Suprapubic skin (tissue), 4 donors: ENCODE measurements at regions not wholly inside any gene's neighbourhood (a gene's known extent, or its start where the extent isn't known, plus 50 kb on each side); places are given as distances from the start of the nearest gene placed in this dataset.
A peak's percentile ranks its signal among the peaks of the same experiment; 100 is the strongest.

ENCODE experiments used
- DNase-seq, 2 donors: peaks; one replicate each; pipeline ENCODE4 v3.0.0-alpha.2; 2019; ENCODE audit warnings: low spot score in 2 of 2
- H3K27ac ChIP-seq: fragments of 200-600 bp; sonication (generic); one replicate; pipeline ENCODE4 v1.5.1; 2019
- H3K27me3 ChIP-seq: fragments of 200-600 bp; sonication (generic); one replicate; pipeline ENCODE4 v1.5.1; 2019
- H3K36me3 ChIP-seq: fragments of 200-600 bp; sonication (generic); one replicate; pipeline ENCODE4 v1.5.1; 2019
- H3K4me1 ChIP-seq: fragments of 200-600 bp; sonication (generic); one replicate; pipeline ENCODE4 v1.5.1; 2019
- H3K4me3 ChIP-seq: fragments of 200-600 bp; sonication (generic); one replicate; pipeline ENCODE4 v1.5.1; 2019; ENCODE audit warnings: mild to moderate bottlenecking
- H3K9me3 ChIP-seq: fragments of 200-600 bp; sonication (generic); one replicate; pipeline ENCODE4 v1.5.1; 2019
- EP300 ChIP-seq: sonication (generic); formaldehyde crosslinking; IDR thresholded peaks from one replicate; pipeline ENCODE4 v1.6.1; 2017; ENCODE audit warnings: antibody characterized with exemption
- POLR2A ChIP-seq, 2 donors: fragments of 450-650 bp; IDR thresholded peaks; one replicate each; pipeline ENCODE4 v1.6.1; 2017; ENCODE audit warnings: antibody characterized with exemption in 2 of 2, mild to moderate bottlenecking in 2 of 2, moderate library complexity in 2 of 2
- POLR2AphosphoS5 ChIP-seq, 3 donors: sonication (generic); formaldehyde crosslinking; IDR thresholded peaks; one replicate each; pipeline ENCODE4 v1.6.1; 2017; ENCODE audit warnings: antibody characterized with exemption in 3 of 3
- WGBS: methylation state at CpG from one replicate; pipeline ENCODE4 v1.1.5; 2018; 5-methylcytosine and 5-hydroxymethylcytosine counted together
- TF ChIP-seq, protein P1 (sequence below), 2 donors: fragments of 200-600 bp in 1 of 2; fragments of 450-650 bp in 1 of 2; sonication (generic) in 1 of 2; IDR thresholded peaks; one replicate each; pipeline ENCODE4 v1.5.1; 2016 to 2019; ENCODE audit warnings: antibody characterized with exemption in 2 of 2, mild to moderate bottlenecking in 1 of 2, moderate library complexity in 1 of 2

- H3K4me1 ChIP-seq, result peaks cover 15% of the 10 kb centered on the region
- TF ChIP-seq EP300 (no peak), POLR2A (IDR thresholded peaks at IDR 0.05) (no peak), POLR2AphosphoS5 (IDR thresholded peaks at IDR 0.05) (no peak)
- TF ChIP-seq, protein P1, sequence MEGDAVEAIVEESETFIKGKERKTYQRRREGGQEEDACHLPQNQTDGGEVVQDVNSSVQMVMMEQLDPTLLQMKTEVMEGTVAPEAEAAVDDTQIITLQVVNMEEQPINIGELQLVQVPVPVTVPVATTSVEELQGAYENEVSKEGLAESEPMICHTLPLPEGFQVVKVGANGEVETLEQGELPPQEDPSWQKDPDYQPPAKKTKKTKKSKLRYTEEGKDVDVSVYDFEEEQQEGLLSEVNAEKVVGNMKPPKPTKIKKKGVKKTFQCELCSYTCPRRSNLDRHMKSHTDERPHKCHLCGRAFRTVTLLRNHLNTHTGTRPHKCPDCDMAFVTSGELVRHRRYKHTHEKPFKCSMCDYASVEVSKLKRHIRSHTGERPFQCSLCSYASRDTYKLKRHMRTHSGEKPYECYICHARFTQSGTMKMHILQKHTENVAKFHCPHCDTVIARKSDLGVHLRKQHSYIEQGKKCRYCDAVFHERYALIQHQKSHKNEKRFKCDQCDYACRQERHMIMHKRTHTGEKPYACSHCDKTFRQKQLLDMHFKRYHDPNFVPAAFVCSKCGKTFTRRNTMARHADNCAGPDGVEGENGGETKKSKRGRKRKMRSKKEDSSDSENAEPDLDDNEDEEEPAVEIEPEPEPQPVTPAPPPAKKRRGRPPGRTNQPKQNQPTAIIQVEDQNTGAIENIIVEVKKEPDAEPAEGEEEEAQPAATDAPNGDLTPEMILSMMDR (IDR thresholded peaks at IDR 0.05), result no peak
- no peak for DNase-seq
Observed at GRCh38 chr6:28585335-28585734, 59.7 kb downstream of the GPX5 start.

GRCh38 chr6:28586324-28586723, 60.6 kb downstream of the GPX5 start:
- WGBS, result 55% methylated on average over 7 of the region's 7 CpGs
- Histone ChIP-seq H3K4me1 (peaks cover 15% of the 10 kb centered on the region), H3K27ac (no peak overlapping the region), H3K9me3 (no peaks in the 10 kb centered on the region), H3K27me3 (peaks cover 68% of the 10 kb centered on the region), H3K4me3 (peak overlapping the region; percentile 58), H3K36me3 (no peaks in the 10 kb centered on the region)
- no peak for DNase-seq
- TF ChIP-seq, protein P1 (IDR thresholded peaks at IDR 0.05), result no peak
- TF ChIP-seq POLR2A (IDR thresholded peaks at IDR 0.05) (no peak), EP300 (no peak), POLR2AphosphoS5 (IDR thresholded peaks at IDR 0.05) (no peak)

More at GRCh38 chr6:28585335-28585734, 59.7 kb downstream of the GPX5 start:
- Histone ChIP-seq H3K27me3 (peaks cover 58% of the 10 kb centered on the region), H3K36me3 (no peaks in the 10 kb centered on the region), H3K4me3 (no peak overlapping the region), H3K27ac (no peak overlapping the region), H3K9me3 (no peaks in the 10 kb centered on the region)
- 81% methylated on average over 1 of the region's 1 CpG for WGBS

GRCh38 chr6:28586962-28587745, 61.5 kb downstream of the GPX5 start:
- Histone ChIP-seq H3K27me3 (peaks cover 74% of the 10 kb centered on the region), H3K27ac (no peak overlapping the region), H3K36me3 (no peaks in the 10 kb centered on the region), H3K9me3 (no peaks in the 10 kb centered on the region), H3K4me1 (peaks cover 15% of the 10 kb centered on the region), H3K4me3 (peak overlapping the region; percentile 58)
- 3% methylated on average over 37 of the region's 42 CpGs for WGBS
- TF ChIP-seq, protein P1 (IDR thresholded peaks at IDR 0.05), result no peak
- TF ChIP-seq POLR2A (IDR thresholded peaks at IDR 0.05), result no peak
- no peak for TF ChIP-seq EP300
- no peak for TF ChIP-seq POLR2AphosphoS5 (IDR thresholded peaks at IDR 0.05)
- DNase-seq, result no peak

DNA sequence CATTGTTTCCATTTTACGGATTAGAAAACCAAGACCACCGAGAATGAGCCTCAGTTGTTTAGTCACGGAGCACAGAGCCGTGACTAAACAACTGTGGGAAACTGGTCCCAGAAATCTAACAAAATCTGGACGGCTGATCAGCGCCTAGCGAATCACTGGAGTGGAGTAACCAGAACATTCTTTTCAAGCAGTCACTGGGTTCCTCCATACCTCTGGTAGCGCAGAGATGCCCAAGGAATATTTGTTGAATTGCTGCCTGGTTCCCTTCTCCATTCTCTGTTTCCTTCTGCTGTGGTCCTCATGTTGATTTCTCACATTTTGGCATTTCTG, 62.0 kb downstream of the GPX5 start:
- H3K4me1 ChIP-seq, result peaks cover 15% of the 10 kb centered on the region
- DNase-seq, result no peak
- WGBS, result 21% methylated on average over 8 of the region's 8 CpGs
- H3K27me3 ChIP-seq, result peaks cover 80% of the 10 kb centered on the region
- peak overlapping the region; percentile 58 for H3K4me3 ChIP-seq
- TF ChIP-seq, protein P1 (IDR thresholded peaks at IDR 0.05), result no peak
- TF ChIP-seq POLR2A (IDR thresholded peaks at IDR 0.05), result no peak
- TF ChIP-seq EP300, result no peak
- TF ChIP-seq POLR2AphosphoS5 (IDR thresholded peaks at IDR 0.05), result no peak
- H3K9me3 ChIP-seq, result no peaks in the 10 kb centered on the region
- no peak overlapping the region for H3K27ac ChIP-seq
- H3K36me3 ChIP-seq, result no peaks in the 10 kb centered on the region

- H3K36me3 ChIP-seq, result no peaks in the 10 kb centered on the region
- no peak for TF ChIP-seq POLR2AphosphoS5 (IDR thresholded peaks at IDR 0.05)
- no peak for TF ChIP-seq POLR2A (IDR thresholded peaks at IDR 0.05)
- TF ChIP-seq, protein P1 (IDR thresholded peaks at IDR 0.05), result no peak
- TF ChIP-seq EP300, result no peak
- H3K9me3 ChIP-seq, result no peaks in the 10 kb centered on the region
- H3K4me1 ChIP-seq, result peaks cover 15% of the 10 kb centered on the region
- WGBS, result 88% methylated on average over 3 of the region's 3 CpGs
- no peak overlapping the region for H3K4me3 ChIP-seq
- peaks cover 87% of the 10 kb centered on the region for H3K27me3 ChIP-seq
- no peak overlapping the region for H3K27ac ChIP-seq
- DNase-seq, result no peak
Observed at GRCh38 chr6:28588666-28589065, 63.0 kb downstream of the GPX5 start.
